ENCODE measurements at regions not wholly inside any gene's neighbourhood (a gene's known extent, or its start where the extent isn't known, plus 50 kb on each side); places are given as distances from the start of the nearest gene placed in this dataset.

DNA sequence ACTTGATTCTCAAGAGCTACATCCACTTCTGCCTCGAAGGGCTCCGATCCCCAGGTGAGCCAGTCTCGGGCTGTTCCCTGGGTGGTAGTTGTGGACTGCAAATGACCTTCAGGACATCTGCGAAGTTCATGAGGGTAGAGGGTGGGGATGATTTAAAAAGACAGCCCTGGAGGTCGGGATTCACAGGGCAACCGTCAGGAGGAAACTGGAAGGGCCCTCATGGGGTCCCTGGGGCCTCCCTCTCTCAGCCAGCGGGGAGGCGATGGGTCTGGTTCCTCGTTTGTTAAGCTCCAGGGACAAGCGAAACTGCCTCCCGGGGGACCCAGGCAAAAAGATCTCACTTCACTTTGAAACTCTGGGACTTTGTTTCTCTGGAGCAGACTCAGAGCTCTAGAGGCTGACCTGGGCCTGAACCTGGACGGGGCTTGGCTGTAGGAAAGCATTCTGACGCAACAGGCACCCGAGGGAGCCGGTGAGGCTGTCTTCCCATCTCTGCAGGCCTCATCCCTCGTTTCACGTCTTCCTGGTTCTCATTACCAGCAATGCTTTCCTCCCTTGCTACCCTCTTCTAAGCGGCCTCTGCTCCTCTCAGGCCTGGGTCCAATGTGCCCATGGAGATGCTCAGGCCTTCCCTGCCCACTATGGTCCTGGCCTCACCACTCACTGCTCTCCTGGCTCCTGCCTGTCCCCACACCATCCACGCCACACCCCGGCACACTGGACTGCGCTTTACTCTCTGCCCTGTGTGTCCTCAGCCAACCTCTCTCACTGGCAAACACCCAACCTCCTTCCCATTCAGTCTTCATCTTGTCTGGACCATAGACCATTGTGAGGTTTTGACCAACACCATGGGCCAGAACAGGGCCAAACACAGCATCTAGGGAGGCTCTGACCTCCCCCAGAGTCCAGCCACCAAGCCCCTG lies 214.2 kb upstream of the TNRC6C start:
- TF ChIP-seq, protein P1, sequence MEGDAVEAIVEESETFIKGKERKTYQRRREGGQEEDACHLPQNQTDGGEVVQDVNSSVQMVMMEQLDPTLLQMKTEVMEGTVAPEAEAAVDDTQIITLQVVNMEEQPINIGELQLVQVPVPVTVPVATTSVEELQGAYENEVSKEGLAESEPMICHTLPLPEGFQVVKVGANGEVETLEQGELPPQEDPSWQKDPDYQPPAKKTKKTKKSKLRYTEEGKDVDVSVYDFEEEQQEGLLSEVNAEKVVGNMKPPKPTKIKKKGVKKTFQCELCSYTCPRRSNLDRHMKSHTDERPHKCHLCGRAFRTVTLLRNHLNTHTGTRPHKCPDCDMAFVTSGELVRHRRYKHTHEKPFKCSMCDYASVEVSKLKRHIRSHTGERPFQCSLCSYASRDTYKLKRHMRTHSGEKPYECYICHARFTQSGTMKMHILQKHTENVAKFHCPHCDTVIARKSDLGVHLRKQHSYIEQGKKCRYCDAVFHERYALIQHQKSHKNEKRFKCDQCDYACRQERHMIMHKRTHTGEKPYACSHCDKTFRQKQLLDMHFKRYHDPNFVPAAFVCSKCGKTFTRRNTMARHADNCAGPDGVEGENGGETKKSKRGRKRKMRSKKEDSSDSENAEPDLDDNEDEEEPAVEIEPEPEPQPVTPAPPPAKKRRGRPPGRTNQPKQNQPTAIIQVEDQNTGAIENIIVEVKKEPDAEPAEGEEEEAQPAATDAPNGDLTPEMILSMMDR (conservative IDR thresholded peaks at IDR 0.05; ENCODE audit: low read depth, low read length): no peak
- TF ChIP-seq EZH2 (IDR thresholded peaks at IDR 0.05; ENCODE audit: low read length, unreplicated experiment): no peak
- no peak for TF ChIP-seq EZH2phosphoT487 (IDR thresholded peaks at IDR 0.05; ENCODE audit: borderline replicate concordance, low read length)

Data from PC-3 (cell line).